Hepatocyte (in vitro differentiated cells): ENCODE measurements at regions not wholly inside any gene's neighbourhood (a gene's known extent, or its start where the extent isn't known, plus 50 kb on each side); places are given as distances from the start of the nearest gene placed in this dataset.

Experiments used
- DNase-seq: peaks from one replicate; pipeline ENCODE4 v3.0.0-alpha.2; 2016; ENCODE audit warnings: low spot score
- H2AFZ ChIP-seq: fragments of 200-600 bp; sonication (generic); 2 replicates; pipeline ENCODE4 v1.6.0; 2016; ENCODE audit warnings: antibody characterized with exemption, mild to moderate bottlenecking
- H3K27ac ChIP-seq: fragments of 200-600 bp; sonication (generic); 2 replicates; pipeline ENCODE4 v1.5.1; 2016; ENCODE audit warnings: mild to moderate bottlenecking
- H3K27me3 ChIP-seq: fragments of 200-600 bp; sonication (generic); 2 replicates; pipeline ENCODE4 v1.6.1; 2016
- H3K36me3 ChIP-seq: fragments of 200-600 bp; sonication (generic); replicated peaks from 2 replicates; pipeline ENCODE4 v1.5.1; 2016; ENCODE audit warnings: low read depth; ENCODE audit not compliant: insufficient read depth
- H3K4me1 ChIP-seq: fragments of 200-600 bp; sonication (generic); 2 replicates; pipeline ENCODE4 v1.5.1; 2016; ENCODE audit warnings: mild to moderate bottlenecking, moderate library complexity; ENCODE audit not compliant: insufficient read depth
- H3K4me2 ChIP-seq: fragments of 200-600 bp; sonication (generic); 2 replicates; pipeline ENCODE4 v1.6.0; 2016
- H3K4me3 ChIP-seq: fragments of 200-600 bp; sonication (generic); 2 replicates; pipeline ENCODE4 v1.5.1; 2016; ENCODE audit warnings: mild to moderate bottlenecking
- H3K79me2 ChIP-seq: fragments of 200-600 bp; sonication (generic); 2 replicates; pipeline ENCODE4 v1.6.0; 2017; ENCODE audit warnings: mild to moderate bottlenecking
- H3K9me2 ChIP-seq: fragments of 200-600 bp; sonication (generic); replicated peaks from 2 replicates; pipeline ENCODE4 v1.6.0; 2017; ENCODE audit warnings: mild to moderate bottlenecking; ENCODE audit not compliant: insufficient read depth
- H3K9me3 ChIP-seq: fragments of 200-600 bp; sonication (generic); 2 replicates; pipeline ENCODE4 v1.5.1; 2016; ENCODE audit warnings: low read depth, mild to moderate bottlenecking
- H4K20me1 ChIP-seq: fragments of 200-600 bp; sonication (generic); 2 replicates; pipeline ENCODE4 v1.6.0; 2016; ENCODE audit warnings: mild to moderate bottlenecking; ENCODE audit not compliant: insufficient read depth, poor library complexity, severe bottlenecking
- CTCF ChIP-seq: fragments of 200-600 bp; sonication (generic); IDR thresholded peaks from 2 replicates; pipeline ENCODE4 v1.5.1; 2016; ENCODE audit warnings: antibody characterized with exemption, mild to moderate bottlenecking; ENCODE audit not compliant: poor library complexity
- EZH2 ChIP-seq: fragments of 200-600 bp; sonication (generic); IDR thresholded peaks from 2 replicates; pipeline ENCODE4 v1.6.1; 2016; ENCODE audit warnings: antibody characterized with exemption, mild to moderate bottlenecking, borderline replicate concordance
- EZH2phosphoT487 ChIP-seq: fragments of 200-600 bp; sonication (generic); IDR thresholded peaks from one replicate; pipeline ENCODE4 v1.6.1; 2018; ENCODE audit warnings: antibody characterized with exemption, mild to moderate bottlenecking, low read depth, moderate library complexity; ENCODE audit not compliant: unreplicated experiment, severe bottlenecking
- WGBS: methylation state at CpG from one replicate; pipeline ENCODE4 v1.1.6; 2016; ENCODE audit warnings: low lambda C conversion rate; ENCODE audit errors: missing lambda C conversion rate; 5-methylcytosine and 5-hydroxymethylcytosine counted together

- H3K4me3 ChIP-seq = no peak overlapping the region
- H3K79me2 ChIP-seq = no peaks in the 10 kb centered on the region
- H3K4me2 ChIP-seq = no peak overlapping the region
- 44% methylated on average over 4 of the region's 4 CpGs for WGBS
- peaks cover 6% of the 10 kb centered on the region for H3K4me1 ChIP-seq
- H2AFZ ChIP-seq = no peak overlapping the region
- DNase-seq = no peak
- no peaks in the 10 kb centered on the region for H3K27me3 ChIP-seq
- H3K27ac ChIP-seq = no peak overlapping the region
- no peak for TF ChIP-seq EZH2phosphoT487
- no peak for TF ChIP-seq EZH2
- no peak for TF ChIP-seq CTCF
- no peaks in the 10 kb centered on the region for H3K9me3 ChIP-seq
- H3K9me2 ChIP-seq = no peaks in the 10 kb centered on the region
- H3K36me3 ChIP-seq = no peaks in the 10 kb centered on the region
- no peaks in the 10 kb centered on the region for H4K20me1 ChIP-seq
Observed at GRCh38 chr1:98280049-98280448, 359.2 kb upstream of the DPYD start.

GRCh38 chr1:98278055-98278454 lies 357.2 kb upstream of the DPYD start:
- Histone ChIP-seq H3K9me2 (no peaks in the 10 kb centered on the region), H3K36me3 (no peaks in the 10 kb centered on the region), H4K20me1 (no peaks in the 10 kb centered on the region), H2AFZ (peak overlapping the region; percentile 45), H3K4me1 (peaks cover 6% of the 10 kb centered on the region), H3K4me3 (no peak overlapping the region), H3K4me2 (no peak overlapping the region), H3K9me3 (no peaks in the 10 kb centered on the region), H3K27me3 (no peaks in the 10 kb centered on the region), H3K27ac (peak overlapping the region; percentile 69), H3K79me2 (no peaks in the 10 kb centered on the region)
- WGBS = 80% methylated on average over 3 of the region's 3 CpGs
- TF ChIP-seq EZH2 (no peak), CTCF (no peak), EZH2phosphoT487 (no peak)
- no peak for DNase-seq

- DNase-seq = peak; percentile 30
- TF ChIP-seq EZH2 = no peak
- TF ChIP-seq EZH2phosphoT487 = no peak
- no peak for TF ChIP-seq CTCF
- no peaks in the 10 kb centered on the region for H3K9me3 ChIP-seq
- no peaks in the 10 kb centered on the region for H3K27me3 ChIP-seq
- H3K4me3 ChIP-seq = no peak overlapping the region
- peaks cover 6% of the 10 kb centered on the region for H3K4me1 ChIP-seq
- no peaks in the 10 kb centered on the region for H4K20me1 ChIP-seq
- no peaks in the 10 kb centered on the region for H3K36me3 ChIP-seq
- WGBS = 28% methylated on average over 2 of the region's 2 CpGs
- H3K9me2 ChIP-seq = no peaks in the 10 kb centered on the region
- peak overlapping the region; percentile 69 for H3K27ac ChIP-seq
- no peaks in the 10 kb centered on the region for H3K79me2 ChIP-seq
- no peak overlapping the region for H3K4me2 ChIP-seq
- H2AFZ ChIP-seq = peak overlapping the region; percentile 45
Observed at GRCh38 chr1:98277118-98277517, 356.3 kb upstream of the DPYD start.

GRCh38 chr1:98276514-98276913 lies 355.7 kb upstream of the DPYD start:
- no peak overlapping the region for H2AFZ ChIP-seq
- H3K4me1 ChIP-seq = peaks cover 6% of the 10 kb centered on the region
- WGBS = 90% methylated on average over 2 of the region's 2 CpGs
- TF ChIP-seq CTCF (no peak), EZH2phosphoT487 (no peak), EZH2 (no peak)
- H3K4me3 ChIP-seq = no peak overlapping the region
- no peaks in the 10 kb centered on the region for H3K36me3 ChIP-seq
- H3K9me3 ChIP-seq = no peaks in the 10 kb centered on the region
- no peak overlapping the region for H3K4me2 ChIP-seq
- H3K9me2 ChIP-seq = no peaks in the 10 kb centered on the region
- no peaks in the 10 kb centered on the region for H3K79me2 ChIP-seq
- DNase-seq = no peak
- H3K27me3 ChIP-seq = no peaks in the 10 kb centered on the region
- H4K20me1 ChIP-seq = no peaks in the 10 kb centered on the region
- peak overlapping the region; percentile 9 for H3K27ac ChIP-seq
